Spleen (tissue), 11 donors: ENCODE measurements at regions not wholly inside any gene's neighbourhood (a gene's known extent, or its start where the extent isn't known, plus 50 kb on each side); places are given as distances from the start of the nearest gene placed in this dataset.

ENCODE experiments used
- DNase-seq: peaks from one replicate; pipeline ENCODE4 v3.0.0-alpha.2; 2020
- H3K27ac ChIP-seq, 8 donors: fragments of 200-600 bp; sonication (generic) in 7 of 8; 1 replicate in 4 of 8; 2 replicates in 4 of 8; pipeline versions ENCODE4 v1.5.0 to v1.8.0; 2016 to 2021; ENCODE audit warnings: inconsistent platforms in 4 of 8, mild to moderate bottlenecking in 4 of 8, moderate library complexity in 1 of 8
- H3K27me3 ChIP-seq, 7 donors: fragments of 200-600 bp; sonication (generic) in 6 of 7; replicated peaks in 1 of 7; 1 replicate in 4 of 7; 2 replicates in 3 of 7; pipeline versions ENCODE4 v1.5.0 to v1.8.0; 2016 to 2021; ENCODE audit warnings: inconsistent platforms in 3 of 7, mild to moderate bottlenecking in 1 of 7
- H3K36me3 ChIP-seq, 6 donors: fragments of 200-600 bp; sonication (generic) in 5 of 6; 1 replicate in 4 of 6; 2 replicates in 2 of 6; pipeline versions ENCODE4 v1.5.0 to v1.8.0; 2016 to 2021; ENCODE audit warnings: inconsistent platforms in 2 of 6
- H3K4me1 ChIP-seq, 6 donors: fragments of 200-600 bp; sonication (generic) in 5 of 6; 1 replicate in 3 of 6; 2 replicates in 3 of 6; pipeline versions ENCODE4 v1.5.0 to v1.8.0; 2016 to 2021; ENCODE audit warnings: inconsistent platforms in 3 of 6
- H3K4me3 ChIP-seq, 8 donors: fragments of 200-600 bp; sonication (generic) in 7 of 8; 1 replicate in 4 of 8; 2 replicates in 4 of 8; pipeline versions ENCODE4 v1.5.0 to v1.8.0; 2016 to 2021; ENCODE audit warnings: inconsistent platforms in 4 of 8, mild to moderate bottlenecking in 4 of 8, moderate library complexity in 2 of 8
- H3K9me3 ChIP-seq, 8 donors: fragments of 200-600 bp; sonication (generic) in 7 of 8; 1 replicate in 4 of 8; 2 replicates in 4 of 8; pipeline versions ENCODE4 v1.5.0 to v1.8.0; 2016 to 2021; ENCODE audit warnings: inconsistent platforms in 4 of 8
- POLR2A ChIP-seq, 3 donors: fragments of 450-650 bp; IDR thresholded peaks; one replicate each; pipeline ENCODE4 v1.5.1; 2017; ENCODE audit warnings: antibody characterized with exemption in 3 of 3, mild to moderate bottlenecking in 1 of 3
- POLR2AphosphoS5 ChIP-seq, 3 donors: sonication (generic); formaldehyde crosslinking; IDR thresholded peaks; one replicate each; pipeline ENCODE4 v1.5.1; 2017; ENCODE audit warnings: antibody characterized with exemption in 3 of 3
- WGBS, 5 donors: extraction: QIAGEN DNeasy Blood & Tissue Kit in 3 of 5; methylation state at CpG; one replicate each; pipeline versions ENCODE4 v1.1.5 to v1.1.7; 2013 to 2018; 5-methylcytosine and 5-hydroxymethylcytosine counted together
- intact Hi-C: fragments of 100-400 bp; cut with DNase I; formaldehyde crosslinking; loops from one replicate; pipeline ENCODE4 v1.15.0; 2023; ENCODE audit warnings: low total_unique reads
- TF ChIP-seq, protein P1 (sequence below), 11 experiments: fragments of 200-600 bp in 7 of 11; fragments of 450-650 bp in 4 of 11; sonication (generic) in 4 of 11; IDR thresholded peaks in 8 of 11; conservative IDR thresholded peaks in 3 of 11; 1 replicate in 7 of 11; 2 replicates in 4 of 11; pipeline versions ENCODE4 v1.4.0 to v1.8.0; 2016 to 2021; ENCODE audit warnings: antibody characterized with exemption in 11 of 11, inconsistent platforms in 4 of 11, mild to moderate bottlenecking in 1 of 11
- donor health status: healthy with polysubstance abuse.
- donor health status: DM: no; HTN: no; CAD: no; lungs with moderate emphysema.
- donor health status: DM: no; HTN: no; CAD: no.
- donor health status: Bipolar disorder and iron deficiency.
- donor health status: healthy.
- donor health status: DM: no; HTN: no; CAD: no.
- donor health status: DM: yes; HTN: yes; CAD: no.

GRCh38 chr20:39282619-39283092 lies 320.5 kb downstream of the DHX35 start:
- H3K9me3 ChIP-seq, result peaks cover 0 to 9% (median 6%) of the 10 kb centered on the region in 8 donors
- no peaks in the 10 kb centered on the region for H3K36me3 ChIP-seq
- no peak overlapping the region for H3K27ac ChIP-seq
- DNase-seq, result no peak
- peaks cover 0 to 17% (median 0%) of the 10 kb centered on the region in 7 donors for H3K27me3 ChIP-seq
- no peaks in the 10 kb centered on the region for H3K4me1 ChIP-seq
- intact Hi-C loops, result no loop called here
- H3K4me3 ChIP-seq, result no peak overlapping the region
- 62 to 70% (median 63%) methylated on average over 6 to 10 of the region's 10 CpGs for WGBS, 5 donors
- TF ChIP-seq POLR2AphosphoS5 (IDR thresholded peaks at IDR 0.05), result no peak
- TF ChIP-seq POLR2A (IDR thresholded peaks at IDR 0.05), result no peak
- TF ChIP-seq, protein P1, sequence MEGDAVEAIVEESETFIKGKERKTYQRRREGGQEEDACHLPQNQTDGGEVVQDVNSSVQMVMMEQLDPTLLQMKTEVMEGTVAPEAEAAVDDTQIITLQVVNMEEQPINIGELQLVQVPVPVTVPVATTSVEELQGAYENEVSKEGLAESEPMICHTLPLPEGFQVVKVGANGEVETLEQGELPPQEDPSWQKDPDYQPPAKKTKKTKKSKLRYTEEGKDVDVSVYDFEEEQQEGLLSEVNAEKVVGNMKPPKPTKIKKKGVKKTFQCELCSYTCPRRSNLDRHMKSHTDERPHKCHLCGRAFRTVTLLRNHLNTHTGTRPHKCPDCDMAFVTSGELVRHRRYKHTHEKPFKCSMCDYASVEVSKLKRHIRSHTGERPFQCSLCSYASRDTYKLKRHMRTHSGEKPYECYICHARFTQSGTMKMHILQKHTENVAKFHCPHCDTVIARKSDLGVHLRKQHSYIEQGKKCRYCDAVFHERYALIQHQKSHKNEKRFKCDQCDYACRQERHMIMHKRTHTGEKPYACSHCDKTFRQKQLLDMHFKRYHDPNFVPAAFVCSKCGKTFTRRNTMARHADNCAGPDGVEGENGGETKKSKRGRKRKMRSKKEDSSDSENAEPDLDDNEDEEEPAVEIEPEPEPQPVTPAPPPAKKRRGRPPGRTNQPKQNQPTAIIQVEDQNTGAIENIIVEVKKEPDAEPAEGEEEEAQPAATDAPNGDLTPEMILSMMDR (IDR thresholded peaks at IDR 0.05 in 8 of 11, conservative IDR thresholded peaks at IDR 0.05 in 3 of 11), result no peak

DNA sequence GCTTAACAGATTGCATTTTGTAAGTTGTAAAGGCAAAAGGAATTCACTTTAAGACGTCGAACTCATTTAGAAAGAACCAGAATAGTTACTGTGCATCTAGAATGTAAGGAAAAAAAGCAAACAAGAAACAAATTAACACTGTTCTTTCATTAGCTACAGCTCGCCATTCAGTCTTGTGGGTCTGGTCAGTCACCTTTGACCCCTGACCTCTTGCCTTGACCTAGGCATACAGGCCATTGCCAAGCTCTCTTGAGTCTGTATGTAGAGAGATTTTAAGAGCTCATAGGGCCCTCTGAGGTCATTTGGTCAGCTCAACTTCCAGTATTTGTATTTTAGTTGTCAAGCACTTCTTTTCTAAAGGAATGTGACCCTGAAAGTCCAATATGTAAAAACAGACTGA lies 318.7 kb downstream of the DHX35 start:
- no peak overlapping the region for H3K4me3 ChIP-seq
- H3K27ac ChIP-seq, result no peak overlapping the region
- no peak for DNase-seq
- peaks cover 0 to 17% (median 0%) of the 10 kb centered on the region in 7 donors for H3K27me3 ChIP-seq
- 79 to 90% (median 81%) methylated on average over 3 of the region's 3 CpGs for WGBS, 5 donors
- intact Hi-C loops, result no loop called here
- no peaks in the 10 kb centered on the region for H3K4me1 ChIP-seq
- no peaks in the 10 kb centered on the region for H3K36me3 ChIP-seq
- H3K9me3 ChIP-seq, result peaks cover 0 to 13% (median 9%) of the 10 kb centered on the region in 8 donors
- TF ChIP-seq, protein P1 (IDR thresholded peaks at IDR 0.05 in 8 of 11, conservative IDR thresholded peaks at IDR 0.05 in 3 of 11), result no peak

DNA sequence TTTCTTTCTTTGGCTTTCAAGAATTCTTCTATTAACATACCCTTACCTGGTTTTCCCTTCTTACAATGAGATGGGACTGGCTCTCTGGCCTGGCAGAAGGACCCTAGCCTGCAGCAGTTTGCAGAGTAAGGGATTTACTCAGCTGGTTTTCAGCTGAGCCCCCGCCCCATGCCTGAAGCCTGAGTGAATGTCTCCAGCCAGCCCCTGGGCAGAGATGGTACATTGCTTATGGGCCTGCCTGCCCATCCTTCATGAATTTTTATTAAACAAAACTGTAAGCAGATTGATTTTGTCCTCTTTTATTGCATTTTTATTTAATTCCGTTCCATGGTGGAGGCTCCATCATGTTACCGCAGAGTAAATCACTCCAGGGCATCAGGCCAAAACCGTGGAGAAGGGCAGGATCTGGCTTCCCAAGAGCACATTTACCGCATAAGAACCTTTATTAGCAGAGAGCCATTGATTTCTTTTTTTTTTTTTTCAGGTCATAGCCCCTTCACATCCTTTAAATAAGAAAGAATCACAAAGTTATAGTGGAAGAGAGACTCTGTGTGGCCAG lies 316.2 kb downstream of the DHX35 start:
- Histone ChIP-seq H3K9me3 (peaks cover 0 to 14% (median 9%) of the 10 kb centered on the region in 8 donors), H3K4me3 (no peak overlapping the region), H3K36me3 (no peaks in the 10 kb centered on the region), H3K27ac (no peak overlapping the region), H3K27me3 (peaks cover 0 to 15% (median 0%) of the 10 kb centered on the region in 7 donors), H3K4me1 (no peaks in the 10 kb centered on the region)
- WGBS, 5 donors, result 82 to 93% (median 84%) methylated on average over 5 of the region's 5 CpGs
- DNase-seq, result no peak
- TF ChIP-seq, protein P1 (IDR thresholded peaks at IDR 0.05 in 8 of 11, conservative IDR thresholded peaks at IDR 0.05 in 3 of 11), result no peak
- TF ChIP-seq POLR2A (IDR thresholded peaks at IDR 0.05) (no peak), POLR2AphosphoS5 (IDR thresholded peaks at IDR 0.05) (no peak)
- intact Hi-C loops, result no loop called here

GRCh38 chr20:39277185-39277584 lies 315.0 kb downstream of the DHX35 start:
- H3K4me1 ChIP-seq, result no peaks in the 10 kb centered on the region
- no peak for DNase-seq
- WGBS, 5 donors, result 73 to 92% (median 89%) methylated on average over 7 of the region's 7 CpGs
- intact Hi-C loops, result no loop called here
- H3K27me3 ChIP-seq, result peaks cover 0 to 4% (median 0%) of the 10 kb centered on the region in 7 donors
- no peak overlapping the region for H3K4me3 ChIP-seq
- no peaks in the 10 kb centered on the region for H3K36me3 ChIP-seq
- peaks cover 0 to 14% (median 9%) of the 10 kb centered on the region in 8 donors for H3K9me3 ChIP-seq
- no peak for TF ChIP-seq POLR2AphosphoS5 (IDR thresholded peaks at IDR 0.05)
- TF ChIP-seq POLR2A (IDR thresholded peaks at IDR 0.05), result no peak
- TF ChIP-seq, protein P1 (IDR thresholded peaks at IDR 0.05 in 8 of 11, conservative IDR thresholded peaks at IDR 0.05 in 3 of 11), result no peak
- H3K27ac ChIP-seq, result no peak overlapping the region
